SIG-M5 treated with dmso at 0.1 percent for 504 hours (cell line): ENCODE measurements at regions not wholly inside any gene's neighbourhood (a gene's known extent, or its start where the extent isn't known, plus 50 kb on each side); places are given as distances from the start of the nearest gene placed in this dataset.
A peak's percentile ranks its signal among the peaks of the same experiment; 100 is the strongest.
"Not testable (repeated sequence)": the region's sequence is repeated elsewhere in the genome, so short reads cannot be mapped to it uniquely, and the experiment has no call there.

Source experiments
- DNase-seq: peaks from one replicate; lab custom pipeline; 2025; ENCODE audit not compliant: unreplicated experiment; lab: John Stamatoyannopoulos, UW

DNA sequence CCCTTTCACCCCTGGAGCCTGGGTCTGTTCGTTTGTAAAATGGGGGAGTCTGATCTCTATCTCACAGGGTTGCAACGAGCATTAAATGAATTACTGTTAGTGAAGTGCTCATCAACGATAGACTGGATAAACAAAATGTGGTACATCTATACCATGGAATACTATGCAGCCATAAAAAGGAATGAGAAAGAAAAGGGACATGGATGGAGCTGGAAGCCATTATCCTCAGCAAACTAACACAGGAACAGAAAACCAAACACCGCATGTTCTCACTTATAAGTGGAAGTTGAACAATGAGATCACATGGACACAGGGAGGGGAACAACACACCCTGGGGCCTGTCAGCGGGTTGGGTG is 348.0 kb upstream of the ID2 start:
- not testable (repeated sequence) for DNase-seq

DNA sequence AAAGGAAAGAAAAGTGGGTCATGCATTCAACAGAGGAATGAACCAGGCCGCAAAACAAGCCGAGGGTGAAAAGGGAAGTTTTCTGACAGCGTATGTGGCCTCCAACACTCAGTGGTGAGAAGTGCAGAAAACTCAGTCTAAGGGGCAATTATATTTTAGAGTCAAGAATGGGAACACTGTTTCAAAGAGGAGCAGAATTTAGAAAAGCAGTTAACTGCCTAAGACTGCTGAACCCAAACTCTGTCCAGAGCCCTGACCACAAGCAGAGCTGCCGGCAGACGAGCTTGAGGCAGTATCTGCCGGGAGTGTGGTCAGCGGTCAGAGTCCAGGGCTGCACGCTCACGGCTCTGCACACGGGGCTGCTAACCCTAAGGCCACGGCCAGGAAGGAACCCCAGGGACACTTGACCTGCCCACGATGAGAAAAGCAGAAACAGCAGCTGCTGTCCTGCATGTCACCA is 347.0 kb upstream of the ID2 start:
- DNase-seq, result no peak

DNA sequence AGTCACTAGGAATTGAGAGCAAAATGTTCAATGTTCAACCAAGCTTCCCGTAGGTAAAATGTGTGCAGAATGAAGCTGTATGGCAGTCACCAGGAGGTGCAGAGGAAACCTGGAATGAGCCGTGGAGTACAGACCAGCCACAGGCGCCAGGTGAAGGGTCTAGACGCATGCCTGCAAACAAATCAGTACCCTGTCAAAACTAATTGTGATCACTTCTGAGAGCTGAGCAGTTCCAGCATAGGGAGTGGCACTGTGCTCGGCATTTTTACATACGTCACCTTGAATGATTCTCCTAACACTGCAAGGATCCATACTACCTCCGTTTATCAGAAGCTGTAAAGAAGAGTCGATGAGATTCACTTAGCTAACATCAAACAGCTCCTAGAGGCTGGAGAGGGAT is 346.1 kb upstream of the ID2 start:
- DNase-seq, result no peak

DNA sequence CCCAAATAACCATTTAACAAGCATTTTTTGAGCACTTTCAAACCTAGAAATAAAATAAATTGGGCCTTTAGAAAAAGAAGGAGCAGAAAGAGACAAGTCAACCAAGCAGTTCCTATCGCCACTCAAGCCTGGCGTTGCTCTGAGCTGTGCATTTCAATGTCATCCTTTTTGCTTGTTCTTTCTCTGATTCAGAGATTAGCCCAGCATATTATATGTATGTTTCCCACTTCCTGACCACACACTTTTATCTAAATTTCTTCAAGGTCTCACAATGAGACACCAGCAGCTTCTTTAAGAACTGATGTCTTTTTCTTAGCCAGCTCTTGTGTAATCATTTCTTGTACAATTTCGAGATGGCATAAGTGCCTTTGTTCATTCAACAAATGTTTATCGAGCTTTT is 344.5 kb upstream of the ID2 start:
- no peak for DNase-seq

DNA sequence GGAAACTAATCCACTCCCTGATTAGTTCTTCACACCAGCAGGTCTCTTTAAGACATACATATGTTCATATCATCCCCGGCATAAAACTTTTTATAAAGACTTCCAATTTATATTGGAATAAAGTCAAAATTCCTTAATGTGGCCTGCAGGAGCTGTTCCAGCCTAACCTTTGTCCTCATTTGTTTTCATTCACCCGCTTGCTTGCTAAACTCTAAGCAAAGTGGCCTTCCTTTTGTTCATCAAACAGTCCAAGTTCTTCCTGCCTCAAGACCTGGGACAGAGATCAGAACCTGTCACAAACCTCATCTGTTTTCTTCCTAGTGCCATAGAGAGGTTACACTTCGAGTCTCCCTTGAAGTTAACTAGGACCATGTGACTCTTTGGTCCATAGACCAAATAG is 339.4 kb upstream of the ID2 start:
- DNase-seq, result no peak

DNA sequence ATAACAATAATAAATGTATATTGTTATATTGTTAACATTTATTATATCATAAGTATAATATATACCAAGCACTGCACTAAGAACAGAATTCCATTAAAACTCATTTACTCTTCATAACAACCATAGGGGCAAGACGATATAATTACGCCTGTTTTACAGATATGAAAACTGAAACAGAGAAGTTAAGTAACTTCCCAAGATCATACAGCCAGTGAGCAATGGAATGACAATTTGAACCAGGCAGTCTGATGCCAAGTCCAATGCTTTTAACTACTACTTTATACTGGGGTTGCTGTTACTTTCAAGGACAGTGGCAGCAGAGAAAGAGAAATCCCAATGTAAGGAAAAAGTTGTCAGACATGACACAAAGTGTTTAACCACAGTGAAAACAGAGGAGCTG is 338.8 kb upstream of the ID2 start:
- DNase-seq, result no peak

DNA sequence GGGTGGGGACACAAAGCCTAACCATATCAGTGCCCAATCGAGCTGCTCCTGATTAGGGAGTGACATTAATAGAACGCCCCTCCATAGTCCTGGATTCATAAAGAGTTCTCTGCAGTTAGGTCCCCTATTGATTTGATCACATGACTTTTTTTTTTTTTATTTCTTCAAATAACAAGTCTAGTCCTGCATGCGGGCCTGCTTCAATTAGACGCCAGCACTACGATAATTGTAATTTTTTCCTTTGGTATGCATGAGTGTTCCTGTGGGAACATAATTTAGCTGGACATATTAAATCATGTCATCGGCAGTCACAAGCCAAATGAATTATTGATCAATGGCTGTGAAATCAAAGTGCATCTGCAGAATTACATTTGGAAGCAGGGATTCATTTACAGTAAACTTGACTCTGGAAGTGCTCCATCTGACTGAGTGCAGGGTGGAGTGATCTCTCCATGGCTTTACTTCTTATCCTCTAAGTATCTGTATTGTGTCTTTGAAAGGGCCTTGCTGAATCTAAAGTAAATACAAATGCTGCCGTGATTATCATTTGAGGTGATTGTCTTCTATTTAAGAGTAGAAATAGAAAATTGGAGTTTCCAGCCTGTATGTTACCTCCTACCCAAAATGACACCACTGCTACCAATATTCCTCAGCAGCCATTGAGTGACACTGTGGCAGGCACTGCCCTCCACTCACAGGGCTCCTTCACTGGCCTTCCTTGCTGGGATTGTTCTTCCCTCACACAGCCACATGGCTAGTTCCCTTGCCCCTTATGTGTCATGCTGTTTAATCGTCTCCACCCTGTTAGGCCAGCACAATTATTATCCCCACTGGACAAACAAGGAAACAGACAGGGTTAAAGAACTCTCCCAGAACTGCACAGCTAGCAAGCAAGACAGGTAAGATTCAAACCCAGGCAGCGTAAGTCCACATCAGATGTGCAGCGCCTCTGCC is 337.4 kb upstream of the ID2 start:
- no peak for DNase-seq

DNA sequence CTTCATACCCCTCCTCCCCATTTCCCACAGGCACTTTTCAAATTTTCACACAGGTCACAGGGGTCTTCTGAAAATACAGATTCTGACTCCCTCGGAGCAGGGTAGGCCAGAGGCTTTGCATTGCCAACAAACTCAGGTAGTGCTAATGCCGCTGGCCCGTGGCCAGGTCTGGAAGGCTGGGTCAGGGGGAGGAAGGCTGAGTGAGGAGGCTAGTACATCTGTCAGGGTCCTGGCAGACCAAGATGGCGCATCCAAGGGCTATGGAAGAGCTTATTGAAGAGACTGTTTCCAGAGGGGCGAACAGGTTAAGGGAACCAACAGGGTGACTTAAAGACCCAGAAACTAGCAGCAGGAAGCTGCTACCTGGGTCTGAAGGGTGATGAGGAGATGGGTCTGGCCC is 336.7 kb upstream of the ID2 start:
- DNase-seq, result no peak

DNA sequence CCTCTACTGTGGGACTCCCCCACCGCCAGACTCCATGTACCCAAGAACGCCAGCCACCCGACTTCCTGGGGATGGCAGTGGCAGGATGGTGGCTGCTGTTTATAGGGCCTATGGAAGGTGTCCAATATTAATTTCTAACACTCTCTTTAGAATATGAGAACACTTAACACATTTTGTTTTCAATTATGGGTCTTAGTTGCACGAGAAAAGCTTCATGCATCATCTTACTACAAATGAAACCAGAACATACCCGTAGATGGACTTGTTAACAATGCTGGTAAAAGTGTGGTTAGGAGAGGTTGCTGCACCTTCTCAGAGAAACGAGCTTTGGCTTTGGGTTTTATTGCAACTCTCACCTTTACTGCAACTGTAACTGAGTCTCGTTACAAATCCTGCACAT is 335.6 kb upstream of the ID2 start:
- DNase-seq, result no peak

DNA sequence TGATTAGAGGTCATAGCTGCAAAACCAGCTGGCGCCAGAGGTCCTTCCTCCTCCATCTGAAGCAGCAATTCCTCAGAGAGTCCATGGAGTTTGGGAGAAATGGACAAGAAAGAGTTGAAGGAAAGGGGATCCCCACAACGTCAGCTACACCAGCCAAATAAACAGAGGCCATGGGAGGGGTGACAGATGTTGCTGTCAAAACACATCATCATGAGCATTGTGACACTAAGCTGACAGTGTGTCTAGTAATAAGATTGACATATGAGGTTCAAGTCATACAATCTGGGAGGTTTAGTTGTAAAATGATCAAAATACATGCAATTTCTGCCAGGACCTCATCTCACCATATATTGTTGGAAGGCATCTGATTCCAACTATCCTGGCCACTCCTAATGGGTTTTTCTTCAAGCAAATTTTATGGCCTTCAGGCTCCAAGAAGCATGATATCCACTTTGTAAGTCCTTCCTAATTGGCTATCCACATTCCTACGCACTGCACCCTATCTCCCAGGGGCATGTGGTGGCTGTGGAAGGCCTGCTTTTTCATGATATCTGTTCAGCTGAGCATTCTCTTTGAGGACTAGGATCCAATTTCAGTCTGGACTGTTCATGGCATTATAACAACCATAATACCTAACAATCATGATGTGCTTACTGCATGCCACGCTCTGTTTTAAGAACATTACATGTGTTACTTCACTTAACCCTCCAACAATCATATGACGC is 335.0 kb upstream of the ID2 start:
- DNase-seq, result no peak

- DNase-seq, result not testable (repeated sequence)
Measured at GRCh38 chr2:8348911-8349310, 332.9 kb upstream of the ID2 start.

GRCh38 chr2:8352296-8352695 is 329.6 kb upstream of the ID2 start:
- peak; percentile 14 for DNase-seq

GRCh38 chr2:8352989-8353388 is 328.9 kb upstream of the ID2 start:
- DNase-seq, result no peak

- DNase-seq, result no peak
Measured at GRCh38 chr2:8355102-8355859, 326.6 kb upstream of the ID2 start.

DNA sequence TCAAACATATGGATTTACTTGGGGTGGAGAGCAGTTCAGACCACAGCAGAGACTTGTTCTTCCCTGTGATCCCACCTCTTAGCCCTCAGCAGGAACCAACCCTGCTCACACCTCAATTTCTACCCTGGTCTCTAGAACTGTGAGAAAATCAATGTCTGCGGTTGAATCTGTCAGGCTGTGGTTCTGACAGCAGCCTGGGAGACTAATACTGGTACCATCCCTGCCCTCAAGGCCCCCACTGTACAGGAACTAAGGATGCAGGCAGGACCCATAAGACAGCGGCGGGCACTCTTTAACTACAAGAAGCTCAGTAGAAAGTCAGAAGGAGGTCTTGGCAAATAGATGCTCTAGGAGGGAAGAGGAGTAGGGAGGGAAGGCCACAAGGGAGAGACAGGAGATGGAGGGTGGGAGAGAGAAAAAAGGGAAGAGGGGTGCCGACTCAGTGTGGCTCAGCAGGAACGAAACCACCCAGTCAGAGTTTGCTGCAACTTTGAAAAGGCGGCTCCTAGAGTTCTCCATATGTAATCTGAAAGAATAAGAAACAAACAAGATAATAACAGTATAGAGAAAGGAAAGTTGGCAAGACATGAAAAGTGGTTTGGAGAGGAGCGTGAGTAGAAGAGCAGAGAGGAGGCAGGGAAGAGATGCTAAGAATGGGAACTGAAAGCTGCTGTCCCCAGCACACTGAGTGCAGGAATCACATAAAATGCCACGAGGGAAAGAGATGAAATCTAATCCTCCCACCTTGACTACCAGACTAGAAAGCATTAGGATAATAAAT is 323.9 kb upstream of the ID2 start:
- peak; percentile 19 for DNase-seq

DNA sequence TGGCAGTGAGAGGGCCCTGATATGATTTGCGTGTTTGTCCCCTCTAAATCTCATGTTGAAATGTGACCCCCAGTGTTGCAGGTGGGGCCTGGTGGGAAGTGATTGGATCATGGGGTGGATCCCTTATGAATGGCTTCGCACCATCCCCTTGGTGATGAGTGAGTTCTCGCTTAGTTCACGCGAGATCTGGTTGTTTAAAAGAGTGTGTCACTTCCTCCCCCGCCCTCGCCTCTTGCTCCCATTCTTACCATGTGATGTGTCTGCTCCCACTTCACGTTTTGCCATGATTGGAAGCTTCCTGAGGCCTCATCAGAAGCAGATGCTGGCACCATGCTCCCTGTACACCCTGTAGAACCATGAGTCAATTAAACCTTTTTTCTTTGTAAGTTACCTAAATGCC is 319.9 kb upstream of the ID2 start:
- DNase-seq, result no peak

DNA sequence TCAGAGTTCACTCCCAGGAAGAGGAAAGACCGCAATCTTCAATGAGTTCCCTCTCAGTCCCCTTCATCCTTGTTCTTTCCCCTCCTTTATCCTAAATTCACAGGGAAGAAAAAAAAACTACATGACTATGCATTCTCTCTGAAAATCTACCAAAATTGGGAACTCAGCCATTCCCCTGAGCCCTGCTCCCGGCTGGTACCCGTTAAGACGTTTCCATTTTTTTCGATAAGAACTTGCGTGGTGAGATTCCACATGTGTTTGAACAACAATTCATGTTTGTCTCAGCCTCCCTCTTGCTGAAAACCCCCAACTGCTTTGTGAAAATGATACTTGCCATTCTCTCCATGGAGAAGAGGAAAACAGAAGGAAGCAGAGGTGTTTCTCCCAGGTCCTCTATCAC is 318.7 kb upstream of the ID2 start:
- no peak for DNase-seq

GRCh38 chr2:8364668-8365067 is 317.2 kb upstream of the ID2 start:
- DNase-seq, result no peak

GRCh38 chr2:8365331-8365910 is 316.4 kb upstream of the ID2 start:
- DNase-seq, result no peak

- DNase-seq, result no peak
Measured at GRCh38 chr2:8367833-8368232, 314.0 kb upstream of the ID2 start.
